GM21528 (cell line): ENCODE measurements at regions not wholly inside any gene's neighbourhood (a gene's known extent, or its start where the extent isn't known, plus 50 kb on each side); places are given as distances from the start of the nearest gene placed in this dataset.

ENCODE experiments used
- ATAC-seq: cut with Tn5 transposase; IDR thresholded peaks from one replicate; pipeline ENCODE4 v1.9.1; 2021; ENCODE audit warnings: mild to moderate bottlenecking, moderate library complexity; ENCODE audit not compliant: unreplicated experiment, low FRiP score

- ATAC-seq: no peak
Measured at GRCh38 chr1:4033713-4034112, 133.6 kb upstream of the C1orf174 start.

GRCh38 chr1:4034318-4034887 lies 134.3 kb upstream of the C1orf174 start:
- ATAC-seq: no peak

- ATAC-seq: no peak
Measured at GRCh38 chr1:4044967-4045366, 144.9 kb upstream of the C1orf174 start.

- no peak for ATAC-seq
Measured at GRCh38 chr1:4045397-4046010, 145.4 kb upstream of the C1orf174 start.

- ATAC-seq: no peak
Measured at GRCh38 chr1:4046836-4047461, 146.9 kb upstream of the C1orf174 start.

GRCh38 chr1:4047666-4048065 lies 147.6 kb upstream of the C1orf174 start:
- ATAC-seq: no peak

GRCh38 chr1:4048076-4048475 lies 148.0 kb upstream of the C1orf174 start:
- ATAC-seq: no peak

- ATAC-seq: no peak
Measured at GRCh38 chr1:4048921-4049320, 148.8 kb upstream of the C1orf174 start.

GRCh38 chr1:4050998-4051397 lies 150.9 kb upstream of the C1orf174 start:
- no peak for ATAC-seq

- ATAC-seq: no peak
Measured at GRCh38 chr1:4052657-4053056, 152.6 kb upstream of the C1orf174 start.

GRCh38 chr1:4053160-4053748 lies 153.2 kb upstream of the C1orf174 start:
- ATAC-seq: no peak

- ATAC-seq: no peak
Measured at GRCh38 chr1:4053774-4054173, 153.7 kb upstream of the C1orf174 start.

GRCh38 chr1:4055294-4055967 lies 155.4 kb upstream of the C1orf174 start:
- no peak for ATAC-seq

GRCh38 chr1:4056422-4056821 lies 156.3 kb upstream of the C1orf174 start:
- ATAC-seq: no peak

GRCh38 chr1:4056989-4057388 lies 156.9 kb upstream of the C1orf174 start:
- ATAC-seq: no peak

- no peak for ATAC-seq
Measured at GRCh38 chr1:4057603-4058002, 157.5 kb upstream of the C1orf174 start.

- no peak for ATAC-seq
Measured at GRCh38 chr1:4058122-4058521, 158.1 kb upstream of the C1orf174 start.

GRCh38 chr1:4058706-4059105 lies 158.6 kb upstream of the C1orf174 start:
- ATAC-seq: no peak

GRCh38 chr1:4059270-4059669 lies 159.2 kb upstream of the C1orf174 start:
- ATAC-seq: no peak

GRCh38 chr1:4060850-4061249 lies 160.8 kb upstream of the C1orf174 start:
- ATAC-seq: no peak

GRCh38 chr1:4061521-4062031 lies 161.5 kb upstream of the C1orf174 start:
- no peak for ATAC-seq
